Activated B cell treated with CpG ODN at 0.5 μM for 24 hours (primary cell): ENCODE measurements at regions not wholly inside any gene's neighbourhood (a gene's known extent, or its start where the extent isn't known, plus 50 kb on each side); places are given as distances from the start of the nearest gene placed in this dataset.

Experiments
- ATAC-seq: fragments of 200-7000 bp; cut with Tn5 transposase; one replicate; pipeline ENCODE4 v1.10.0; 2021; ENCODE audit warnings: low read depth, mild to moderate bottlenecking, moderate library complexity
- CTCF ChIA-PET: fragments of 350-600 bp; sonication (Branson Sonifier 250); formaldehyde crosslinking; loops from one replicate; lab custom pipeline; 2021; ENCODE audit warnings: antibody characterized with exemption; lab: Charles Lee
- POLR2A ChIA-PET: fragments of 350-600 bp; sonication (Branson Sonifier 250); formaldehyde crosslinking; loops from one replicate; lab custom pipeline; 2021; ENCODE audit warnings: antibody characterized with exemption; lab: Charles Lee
- DNase-seq: peaks from one replicate; pipeline ENCODE4 v3.0.0; 2022
- H3K27ac Mint-ChIP-seq: one replicate; pipeline ENCODE4 v1.8.0; 2020; ENCODE audit warnings: mixed read lengths
- H3K27me3 Mint-ChIP-seq: one replicate; pipeline ENCODE4 v1.8.0; 2021; ENCODE audit warnings: mixed read lengths
- H3K36me3 Mint-ChIP-seq: one replicate; pipeline ENCODE4 v1.8.0; 2021; ENCODE audit warnings: low read depth, mixed read lengths
- H3K4me1 Mint-ChIP-seq: one replicate; pipeline ENCODE4 v1.8.0; 2021; ENCODE audit warnings: mixed read lengths
- H3K4me3 Mint-ChIP-seq: one replicate; pipeline ENCODE4 v1.8.0; 2020; ENCODE audit warnings: mild to moderate bottlenecking, mixed read lengths
- H3K9me3 Mint-ChIP-seq: one replicate; pipeline ENCODE4 v1.8.0; 2020; ENCODE audit warnings: mixed read lengths
- CTCF ChIP-seq: fragments of 200-600 bp; IDR thresholded peaks from one replicate; pipeline ENCODE4 v1.8.0; 2022; ENCODE audit warnings: antibody characterized with exemption, mild to moderate bottlenecking
- intact Hi-C: fragments of 100-400 bp; cut with micrococcal nuclease; formaldehyde crosslinking; loops from one replicate; pipeline ENCODE4 v1.15.1; 2024

- H3K27me3 Mint-ChIP-seq, result no peaks in the 10 kb centered on the region
- ChIA-PET CTCF (no interaction called here), POLR2A (no interaction called here)
- no peak overlapping the region for H3K27ac Mint-ChIP-seq
- no peak for TF ChIP-seq CTCF
- intact Hi-C loops, result no loop called here
- peaks cover 29% of the 10 kb centered on the region for H3K9me3 Mint-ChIP-seq
- no peaks in the 10 kb centered on the region for H3K4me1 Mint-ChIP-seq
- no peaks in the 10 kb centered on the region for H3K36me3 Mint-ChIP-seq
- ATAC-seq (no peak), DNase-seq (no peak)
- no peak overlapping the region for H3K4me3 Mint-ChIP-seq
These were observed 115.4 kb upstream of the USP29 start for GRCh38 chr19:57004418-57004817.

DNA sequence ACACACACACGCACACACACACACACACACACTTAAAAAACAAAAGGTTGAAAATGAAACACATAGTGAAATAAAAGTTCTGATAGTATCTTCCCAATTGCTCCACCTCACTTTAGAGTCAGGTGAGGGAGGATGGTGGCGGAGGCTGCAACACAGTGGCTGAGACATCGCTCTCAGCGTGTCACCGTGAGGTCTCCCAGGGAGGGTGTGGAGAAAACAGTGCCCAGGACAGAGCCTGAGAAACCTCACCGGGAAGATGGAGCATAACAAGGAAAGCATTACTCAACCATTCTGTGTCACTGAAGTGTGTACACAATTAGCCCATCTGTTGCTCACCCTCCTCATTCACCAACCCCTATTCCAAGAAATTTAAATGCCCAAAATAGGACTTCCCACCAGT, 111.4 kb upstream of the USP29 start:
- intact Hi-C loops, result no loop called here
- Mint-ChIP-seq H3K36me3 (no peaks in the 10 kb centered on the region), H3K9me3 (peaks cover 29% of the 10 kb centered on the region), H3K27ac (no peak overlapping the region), H3K4me3 (no peak overlapping the region), H3K27me3 (no peaks in the 10 kb centered on the region), H3K4me1 (no peaks in the 10 kb centered on the region)
- ChIA-PET CTCF (no interaction called here), POLR2A (no interaction called here)
- no peak for DNase-seq
- no peak for TF ChIP-seq CTCF
- ATAC-seq, result no peak

- TF ChIP-seq CTCF, result no peak
- H3K36me3 Mint-ChIP-seq, result no peaks in the 10 kb centered on the region
- no peak for DNase-seq
- no peak for ATAC-seq
- intact Hi-C loops, result no loop called here
- H3K27me3 Mint-ChIP-seq, result no peaks in the 10 kb centered on the region
- H3K4me1 Mint-ChIP-seq, result no peaks in the 10 kb centered on the region
- no peak overlapping the region for H3K4me3 Mint-ChIP-seq
- ChIA-PET CTCF (no interaction called here), POLR2A (no interaction called here)
- H3K9me3 Mint-ChIP-seq, result peaks cover 33% of the 10 kb centered on the region
- H3K27ac Mint-ChIP-seq, result no peak overlapping the region
These were observed 109.2 kb upstream of the USP29 start for GRCh38 chr19:57010541-57010940.

GRCh38 chr19:57016076-57016475, 103.7 kb upstream of the USP29 start:
- no peak overlapping the region for H3K4me3 Mint-ChIP-seq
- intact Hi-C loops, result no loop called here
- ChIA-PET POLR2A (no interaction called here), CTCF (no interaction called here)
- no peak for TF ChIP-seq CTCF
- H3K36me3 Mint-ChIP-seq, result no peaks in the 10 kb centered on the region
- no peaks in the 10 kb centered on the region for H3K27me3 Mint-ChIP-seq
- DNase-seq (no peak), ATAC-seq (no peak)
- peaks cover 18% of the 10 kb centered on the region for H3K9me3 Mint-ChIP-seq
- no peak overlapping the region for H3K27ac Mint-ChIP-seq
- H3K4me1 Mint-ChIP-seq, result no peaks in the 10 kb centered on the region

DNA sequence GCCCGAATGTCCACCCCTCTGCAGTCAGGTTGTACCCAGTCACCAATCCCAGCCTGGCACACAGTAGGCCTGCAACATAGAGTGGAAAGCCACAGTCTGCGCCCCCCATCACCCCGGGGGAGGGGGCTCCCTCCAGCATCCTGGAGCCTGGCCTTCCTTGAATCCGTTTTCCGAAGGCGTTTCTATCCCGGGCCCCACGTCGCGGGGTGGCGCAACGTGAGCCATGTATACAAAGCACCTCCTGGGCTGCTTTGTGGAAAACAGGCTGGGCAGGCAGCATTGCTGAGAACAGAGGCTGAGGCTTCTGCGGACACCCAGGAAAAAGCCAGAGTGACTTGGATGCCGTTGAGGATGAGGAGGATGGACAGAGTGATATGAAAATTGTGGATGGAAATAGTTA, 103.3 kb upstream of the USP29 start:
- H3K36me3 Mint-ChIP-seq, result no peaks in the 10 kb centered on the region
- no peaks in the 10 kb centered on the region for H3K4me1 Mint-ChIP-seq
- ATAC-seq (no peak), DNase-seq (no peak)
- TF ChIP-seq CTCF, result no peak
- ChIA-PET POLR2A (no interaction called here), CTCF (no interaction called here)
- H3K27ac Mint-ChIP-seq, result no peak overlapping the region
- no peak overlapping the region for H3K4me3 Mint-ChIP-seq
- intact Hi-C loops, result no loop called here
- no peaks in the 10 kb centered on the region for H3K27me3 Mint-ChIP-seq
- peaks cover 20% of the 10 kb centered on the region for H3K9me3 Mint-ChIP-seq
